CD14-positive monocyte (primary cell): ENCODE measurements at regions not wholly inside any gene's neighbourhood (a gene's known extent, or its start where the extent isn't known, plus 50 kb on each side); places are given as distances from the start of the nearest gene placed in this dataset.

Experiments
- DNase-seq, 3 donors: peaks; one replicate each; pipeline ENCODE4 v3.0.0-alpha.2; 2011 to 2022
- H2AFZ ChIP-seq: 2 replicates; pipeline ENCODE4 v1.6.0; 2012; ENCODE audit warnings: mild to moderate bottlenecking, low read depth, low read length, inconsistent platforms; ENCODE audit not compliant: insufficient read depth, poor library complexity, severe bottlenecking
- H3K27ac ChIP-seq, 2 donors: 1 replicate in 1 of 2; 2 replicates in 1 of 2; pipeline ENCODE4 v1.5.1; 2012 to 2013; ENCODE audit warnings: low read length in 2 of 2, control low read depth in 1 of 2, inconsistent platforms in 1 of 2, low read depth in 1 of 2, mild to moderate bottlenecking in 1 of 2
- H3K27me3 ChIP-seq, 2 donors: one replicate each; pipeline versions ENCODE4 v1.6.0 to v1.6.1; 2011 to 2013; ENCODE audit warnings: low read length in 2 of 2; ENCODE audit not compliant: control insufficient read depth in 2 of 2, insufficient read depth in 2 of 2
- H3K36me3 ChIP-seq, 2 donors: replicated peaks in 1 of 2; 1 replicate in 1 of 2; 2 replicates in 1 of 2; pipeline versions ENCODE4 v1.5.1 to v1.6.1; 2012 to 2013; ENCODE audit warnings: low read length in 2 of 2, control low read depth in 1 of 2, inconsistent platforms in 1 of 2, mild to moderate bottlenecking in 1 of 2; ENCODE audit not compliant: insufficient read depth in 2 of 2, control insufficient read depth in 1 of 2
- H3K4me1 ChIP-seq, 2 donors: 1 replicate in 1 of 2; 2 replicates in 1 of 2; pipeline versions ENCODE4 v1.5.1 to v1.6.1; 2012 to 2013; ENCODE audit warnings: low read length in 2 of 2, control low read depth in 1 of 2, inconsistent platforms in 1 of 2, mild to moderate bottlenecking in 1 of 2, moderate library complexity in 1 of 2; ENCODE audit not compliant: insufficient read depth in 2 of 2, control insufficient read depth in 1 of 2
- H3K4me2 ChIP-seq: replicated peaks from 2 replicates; pipeline ENCODE3; 2012; ENCODE audit warnings: low read length, moderate library complexity, mild to moderate bottlenecking; ENCODE audit not compliant: poor library complexity, severe bottlenecking; ENCODE audit errors: extremely low read depth
- H3K4me3 ChIP-seq, 3 experiments: fragments of 200-600 bp in 1 of 3; sonication (generic) in 1 of 3; replicated peaks in 1 of 3; 1 replicate in 2 of 3; 2 replicates in 1 of 3; pipeline ENCODE4 v1.5.1; 2011 to 2013; ENCODE audit warnings: low read length in 3 of 3, mild to moderate bottlenecking in 3 of 3, control low read depth in 2 of 3, low read depth in 2 of 3, inconsistent platforms in 1 of 3, moderate library complexity in 1 of 3
- H3K79me2 ChIP-seq: 2 replicates; pipeline ENCODE4 v1.6.0; 2012; ENCODE audit warnings: mild to moderate bottlenecking, control low read depth, inconsistent platforms, low read length, moderate library complexity; ENCODE audit not compliant: insufficient read depth
- H3K9ac ChIP-seq: 2 replicates; pipeline ENCODE4 v1.6.0; 2017; ENCODE audit warnings: low read length, mild to moderate bottlenecking; ENCODE audit not compliant: insufficient read depth, poor library complexity, severe bottlenecking
- H3K9me3 ChIP-seq, 2 donors: replicated peaks in 1 of 2; 1 replicate in 1 of 2; 2 replicates in 1 of 2; pipeline versions ENCODE4 v1.5.1 to v1.6.1; 2012 to 2013; ENCODE audit warnings: low read length in 2 of 2, control low read depth in 1 of 2; ENCODE audit not compliant: control insufficient read depth in 1 of 2, insufficient read depth in 1 of 2
- H4K20me1 ChIP-seq: 2 replicates; pipeline ENCODE4 v1.6.0; 2012; ENCODE audit warnings: mild to moderate bottlenecking, low read length, control low read depth, moderate library complexity; ENCODE audit not compliant: insufficient read depth
- H3K27ac Mint-ChIP-seq, 7 donors: one replicate each; pipeline ENCODE4 v1.8.0; 2020; ENCODE audit warnings: mild to moderate bottlenecking in 7 of 7, mixed read lengths in 7 of 7, moderate library complexity in 6 of 7, inconsistent platforms in 2 of 7
- H3K27me3 Mint-ChIP-seq, 3 donors: one replicate each; pipeline ENCODE4 v1.8.0; 2021 to 2022; ENCODE audit warnings: low read depth in 3 of 3, mild to moderate bottlenecking in 3 of 3, mixed read lengths in 3 of 3, moderate library complexity in 3 of 3, inconsistent platforms in 1 of 3
- H3K36me3 Mint-ChIP-seq, 2 donors: one replicate each; pipeline ENCODE4 v1.8.0; 2020; ENCODE audit warnings: mixed read lengths in 2 of 2, inconsistent platforms in 1 of 2, mild to moderate bottlenecking in 1 of 2
- H3K4me1 Mint-ChIP-seq: one replicate; pipeline ENCODE4 v1.8.0; 2020; ENCODE audit warnings: mild to moderate bottlenecking, mixed read lengths
- H3K4me3 Mint-ChIP-seq, 2 donors: one replicate each; pipeline ENCODE4 v1.8.0; 2020; ENCODE audit warnings: mild to moderate bottlenecking in 2 of 2, mixed read lengths in 2 of 2, moderate library complexity in 1 of 2
- H3K9me3 Mint-ChIP-seq, 7 donors: one replicate each; pipeline ENCODE4 v1.8.0; 2020 to 2022; ENCODE audit warnings: mixed read lengths in 7 of 7, mild to moderate bottlenecking in 6 of 7, moderate library complexity in 6 of 7, inconsistent platforms in 2 of 7
- WGBS: methylation state at CpG from one replicate; pipeline ENCODE4 v1.1.5; 2013; ENCODE audit warnings: missing lambda C conversion rate; ENCODE audit not compliant: insufficient coverage; 5-methylcytosine and 5-hydroxymethylcytosine counted together
- intact Hi-C, 2 donors: fragments of 100-400 bp; cut with micrococcal nuclease; formaldehyde crosslinking; loops; one replicate each; pipeline versions ENCODE4 v1.15.0 to v1.15.1; 2023
- TF ChIP-seq, protein P1 (sequence below): fragments of 200-600 bp; IDR thresholded peaks from one replicate; pipeline ENCODE4 v1.8.0; 2022; ENCODE audit warnings: antibody characterized with exemption, mild to moderate bottlenecking

DNA sequence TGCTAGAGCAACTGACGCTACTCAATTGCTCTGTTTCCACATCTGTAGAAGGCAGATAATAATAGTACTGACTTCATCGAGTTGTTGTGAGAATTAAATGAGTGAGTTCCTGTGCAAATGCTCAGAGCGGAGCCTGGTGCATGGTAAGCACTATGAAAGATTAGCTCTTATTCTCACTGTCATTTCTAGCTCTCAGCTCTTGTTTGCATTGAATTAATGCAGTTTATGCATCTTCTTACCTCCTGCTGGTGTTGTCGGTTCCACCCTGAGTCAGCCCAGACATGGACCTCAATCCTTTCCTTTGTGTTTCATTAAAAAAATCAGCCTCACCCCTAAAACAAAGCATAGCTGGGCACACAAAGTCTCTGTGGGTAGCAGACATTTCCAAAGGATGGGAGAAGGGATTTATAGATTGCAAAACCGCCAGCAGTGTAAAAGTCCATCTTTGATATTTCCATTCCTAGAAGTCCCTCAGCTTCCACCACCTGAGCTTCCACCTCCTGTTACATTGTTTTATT, 254.4 kb upstream of the CSF3R start:
- no peaks in the 10 kb centered on the region for H3K4me1 Mint-ChIP-seq
- peaks cover 0 to 3% (median 2%) of the 10 kb centered on the region in 7 donors for H3K9me3 Mint-ChIP-seq
- no peak overlapping the region for H3K9ac ChIP-seq
- DNase-seq = no peak
- no peaks in the 10 kb centered on the region for H3K4me1 ChIP-seq
- H3K27ac ChIP-seq = no peak overlapping the region
- H3K79me2 ChIP-seq = no peaks in the 10 kb centered on the region
- H3K36me3 ChIP-seq = no peaks in the 10 kb centered on the region
- no peak overlapping the region for H2AFZ ChIP-seq
- H3K27me3 ChIP-seq = peaks cover 5 to 22% of the 10 kb centered on the region in 2 donors
- no peaks in the 10 kb centered on the region for H3K36me3 Mint-ChIP-seq
- 60% methylated on average over 2 of the region's 5 CpGs for WGBS
- H3K4me3 Mint-ChIP-seq = peak overlapping the region in 1 of 2 donors; percentile 12
- H3K4me3 ChIP-seq = no peak overlapping the region
- peaks cover 26 to 45% (median 34%) of the 10 kb centered on the region in 3 donors for H3K27me3 Mint-ChIP-seq
- no peak overlapping the region for H3K27ac Mint-ChIP-seq
- intact Hi-C loops = no loop called here
- TF ChIP-seq, protein P1, sequence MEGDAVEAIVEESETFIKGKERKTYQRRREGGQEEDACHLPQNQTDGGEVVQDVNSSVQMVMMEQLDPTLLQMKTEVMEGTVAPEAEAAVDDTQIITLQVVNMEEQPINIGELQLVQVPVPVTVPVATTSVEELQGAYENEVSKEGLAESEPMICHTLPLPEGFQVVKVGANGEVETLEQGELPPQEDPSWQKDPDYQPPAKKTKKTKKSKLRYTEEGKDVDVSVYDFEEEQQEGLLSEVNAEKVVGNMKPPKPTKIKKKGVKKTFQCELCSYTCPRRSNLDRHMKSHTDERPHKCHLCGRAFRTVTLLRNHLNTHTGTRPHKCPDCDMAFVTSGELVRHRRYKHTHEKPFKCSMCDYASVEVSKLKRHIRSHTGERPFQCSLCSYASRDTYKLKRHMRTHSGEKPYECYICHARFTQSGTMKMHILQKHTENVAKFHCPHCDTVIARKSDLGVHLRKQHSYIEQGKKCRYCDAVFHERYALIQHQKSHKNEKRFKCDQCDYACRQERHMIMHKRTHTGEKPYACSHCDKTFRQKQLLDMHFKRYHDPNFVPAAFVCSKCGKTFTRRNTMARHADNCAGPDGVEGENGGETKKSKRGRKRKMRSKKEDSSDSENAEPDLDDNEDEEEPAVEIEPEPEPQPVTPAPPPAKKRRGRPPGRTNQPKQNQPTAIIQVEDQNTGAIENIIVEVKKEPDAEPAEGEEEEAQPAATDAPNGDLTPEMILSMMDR = no peak
- no peaks in the 10 kb centered on the region for H4K20me1 ChIP-seq
- H3K9me3 ChIP-seq = no peaks in the 10 kb centered on the region
- H3K4me2 ChIP-seq = no peak overlapping the region

DNA sequence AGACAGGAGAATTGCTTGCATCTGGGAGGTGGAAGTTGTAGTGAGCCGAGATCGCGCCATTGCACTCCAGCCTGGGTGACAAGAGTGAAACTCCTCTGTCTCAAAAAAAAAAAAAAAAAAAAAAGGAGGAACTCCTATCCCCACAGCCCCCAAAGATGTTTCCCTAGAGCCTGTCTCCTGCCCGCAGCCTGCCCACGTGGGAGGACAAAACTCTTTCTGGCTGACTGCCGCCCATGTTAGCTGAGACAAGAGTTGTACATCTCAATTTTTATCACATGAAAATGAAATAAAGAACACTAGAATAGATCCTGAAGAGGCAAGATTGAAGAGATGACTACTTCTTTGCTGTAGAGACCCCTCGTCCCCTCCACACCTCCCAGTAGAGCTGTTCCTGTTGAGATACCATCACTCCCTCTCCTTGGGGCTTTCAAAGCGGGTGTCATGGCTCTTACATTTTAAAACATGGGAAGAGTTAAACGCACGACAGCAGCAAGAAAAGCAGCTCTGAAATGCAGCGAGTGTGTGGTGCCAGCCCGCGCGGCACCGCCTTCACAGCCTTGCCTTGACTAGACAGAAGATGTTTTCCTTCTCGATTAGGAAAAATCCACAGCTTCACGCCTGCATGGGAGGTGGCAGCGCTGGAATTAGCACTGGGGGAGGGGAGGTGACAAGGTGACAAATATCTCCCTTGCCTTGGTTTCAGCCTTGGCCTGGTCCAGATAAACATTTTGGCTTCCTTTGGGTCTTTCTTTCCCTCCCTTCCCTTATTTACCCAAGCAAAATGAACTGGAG, 253.4 kb upstream of the CSF3R start:
- Histone ChIP-seq H3K27ac (no peak overlapping the region), H3K36me3 (no peaks in the 10 kb centered on the region), H3K4me1 (no peaks in the 10 kb centered on the region), H3K79me2 (no peaks in the 10 kb centered on the region), H3K4me2 (no peak overlapping the region), H3K27me3 (peaks cover 5 to 22% of the 10 kb centered on the region in 2 donors), H3K4me3 (no peak overlapping the region), H3K9me3 (no peaks in the 10 kb centered on the region), H2AFZ (no peak overlapping the region), H3K9ac (no peak overlapping the region), H4K20me1 (no peaks in the 10 kb centered on the region)
- H3K9me3 Mint-ChIP-seq = peaks cover 0 to 2% (median 2%) of the 10 kb centered on the region in 7 donors
- no peaks in the 10 kb centered on the region for H3K4me1 Mint-ChIP-seq
- H3K27ac Mint-ChIP-seq = no peak overlapping the region
- peaks cover 25 to 45% (median 39%) of the 10 kb centered on the region in 3 donors for H3K27me3 Mint-ChIP-seq
- H3K4me3 Mint-ChIP-seq = no peak overlapping the region
- no peaks in the 10 kb centered on the region for H3K36me3 Mint-ChIP-seq
- WGBS = 39% methylated on average over 10 of the region's 18 CpGs
- TF ChIP-seq, protein P1 = no peak
- DNase-seq = no peak
- intact Hi-C loops = no loop called here
